ENCODE measurements at regions not wholly inside any gene's neighbourhood (a gene's known extent, or its start where the extent isn't known, plus 50 kb on each side); places are given as distances from the start of the nearest gene placed in this dataset.

DNA sequence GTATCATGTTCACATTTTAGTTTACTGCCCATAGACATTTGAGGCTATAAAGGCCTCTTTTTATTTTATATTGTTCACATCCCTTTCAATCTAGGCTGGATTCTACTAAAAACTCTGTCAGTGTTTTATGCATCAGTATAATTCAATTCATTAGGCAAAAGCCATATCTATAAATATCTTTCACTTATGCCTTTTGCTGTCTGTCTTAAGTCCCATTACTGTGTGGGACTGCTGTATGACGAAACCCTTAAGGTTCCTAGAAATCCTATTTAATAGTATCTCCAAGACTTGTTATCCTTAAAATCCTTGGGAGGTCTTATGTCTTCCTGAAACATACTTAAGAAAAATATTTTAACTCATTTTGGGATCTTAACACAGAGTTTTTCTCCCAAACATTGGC is 139.2 kb downstream of the HGF start:
- H3K27ac Mint-ChIP-seq, result no peak overlapping the region

DNA sequence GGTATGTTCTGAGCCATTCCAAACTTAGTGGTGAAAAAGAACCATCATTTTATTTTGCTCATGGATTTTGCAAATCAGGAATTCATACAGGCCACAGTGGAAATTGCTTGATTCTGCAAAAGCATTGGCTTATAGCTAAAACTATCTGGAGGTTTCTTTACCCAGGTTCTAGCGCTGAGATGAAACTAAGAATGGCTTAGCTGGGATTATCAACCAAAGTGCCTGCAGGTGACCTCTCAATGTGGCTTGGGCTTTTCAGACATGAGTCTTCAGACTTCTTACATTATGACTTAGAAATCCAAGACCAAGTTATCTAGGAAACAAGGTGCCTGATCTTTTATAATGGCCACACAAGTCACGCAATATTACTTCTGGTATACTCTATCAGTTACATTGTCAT is 140.1 kb downstream of the HGF start:
- no peaks in the 10 kb centered on the region for H3K27me3 Mint-ChIP-seq
- ChIA-PET CTCF (no interaction called here), POLR2A (no interaction called here)
- no peak overlapping the region for H3K27ac ChIP-seq (ENCODE audit: low read depth in 1 of 2, low read length in 2 of 2)
- peaks cover 2% of the 10 kb centered on the region for H3K9me3 Mint-ChIP-seq
- no peaks in the 10 kb centered on the region for H3K4me1 ChIP-seq (ENCODE audit: insufficient read depth, low read length)
- DNase-seq (no peak), ATAC-seq (ENCODE audit: poor library complexity) (no peak)
- intact Hi-C loops (cut with DNase I, micrococcal nuclease), result no loop called here
- no peaks in the 10 kb centered on the region for H3K4me1 Mint-ChIP-seq (ENCODE audit: low read depth)
- H3K36me3 ChIP-seq (ENCODE audit: insufficient read depth, low read length), result no peaks in the 10 kb centered on the region
- no peak overlapping the region for H3K4me3 ChIP-seq (ENCODE audit: low read length)
- H3K27ac Mint-ChIP-seq, result no peak overlapping the region
- TF ChIP-seq, protein P1, sequence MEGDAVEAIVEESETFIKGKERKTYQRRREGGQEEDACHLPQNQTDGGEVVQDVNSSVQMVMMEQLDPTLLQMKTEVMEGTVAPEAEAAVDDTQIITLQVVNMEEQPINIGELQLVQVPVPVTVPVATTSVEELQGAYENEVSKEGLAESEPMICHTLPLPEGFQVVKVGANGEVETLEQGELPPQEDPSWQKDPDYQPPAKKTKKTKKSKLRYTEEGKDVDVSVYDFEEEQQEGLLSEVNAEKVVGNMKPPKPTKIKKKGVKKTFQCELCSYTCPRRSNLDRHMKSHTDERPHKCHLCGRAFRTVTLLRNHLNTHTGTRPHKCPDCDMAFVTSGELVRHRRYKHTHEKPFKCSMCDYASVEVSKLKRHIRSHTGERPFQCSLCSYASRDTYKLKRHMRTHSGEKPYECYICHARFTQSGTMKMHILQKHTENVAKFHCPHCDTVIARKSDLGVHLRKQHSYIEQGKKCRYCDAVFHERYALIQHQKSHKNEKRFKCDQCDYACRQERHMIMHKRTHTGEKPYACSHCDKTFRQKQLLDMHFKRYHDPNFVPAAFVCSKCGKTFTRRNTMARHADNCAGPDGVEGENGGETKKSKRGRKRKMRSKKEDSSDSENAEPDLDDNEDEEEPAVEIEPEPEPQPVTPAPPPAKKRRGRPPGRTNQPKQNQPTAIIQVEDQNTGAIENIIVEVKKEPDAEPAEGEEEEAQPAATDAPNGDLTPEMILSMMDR (IDR thresholded peaks at IDR 0.05), result no peak
- H3K9me3 ChIP-seq (ENCODE audit: control insufficient read depth in 1 of 2, insufficient read depth in 1 of 2, low read length in 2 of 2), result no peaks in the 10 kb centered on the region
- H3K27me3 ChIP-seq (ENCODE audit: control insufficient read depth in 1 of 2, insufficient read depth in 2 of 2, low read length in 2 of 2), result no peaks in the 10 kb centered on the region
- no peak overlapping the region for H3K4me3 Mint-ChIP-seq
- no peaks in the 10 kb centered on the region for H3K36me3 Mint-ChIP-seq (ENCODE audit: low read depth)

More for the DNA sequence above, 139.2 kb downstream of the HGF start:
- H3K4me1 ChIP-seq (ENCODE audit: insufficient read depth, low read length), result no peaks in the 10 kb centered on the region
- Mint-ChIP-seq H3K36me3 (ENCODE audit: low read depth) (no peaks in the 10 kb centered on the region), H3K4me1 (ENCODE audit: low read depth) (no peaks in the 10 kb centered on the region), H3K4me3 (no peak overlapping the region), H3K9me3 (peaks cover 2% of the 10 kb centered on the region), H3K27me3 (no peaks in the 10 kb centered on the region)
- H3K4me3 ChIP-seq (ENCODE audit: low read length), result no peak overlapping the region
- ChIA-PET POLR2A (no interaction called here), CTCF (no interaction called here)
- ATAC-seq (ENCODE audit: poor library complexity) (no peak), DNase-seq (no peak)
- TF ChIP-seq, protein P1 (IDR thresholded peaks at IDR 0.05), result no peak
- H3K27ac ChIP-seq (ENCODE audit: low read depth in 1 of 2, low read length in 2 of 2), result no peak overlapping the region
- no peaks in the 10 kb centered on the region for H3K9me3 ChIP-seq (ENCODE audit: control insufficient read depth in 1 of 2, insufficient read depth in 1 of 2, low read length in 2 of 2)
- intact Hi-C loops (cut with DNase I, micrococcal nuclease), result no loop called here
- H3K36me3 ChIP-seq (ENCODE audit: insufficient read depth, low read length), result no peaks in the 10 kb centered on the region
- H3K27me3 ChIP-seq (ENCODE audit: control insufficient read depth in 1 of 2, insufficient read depth in 2 of 2, low read length in 2 of 2), result no peaks in the 10 kb centered on the region

GRCh38 chr7:81628951-81629350 is 140.9 kb downstream of the HGF start:
- Mint-ChIP-seq H3K27me3 (no peaks in the 10 kb centered on the region), H3K36me3 (ENCODE audit: low read depth) (no peaks in the 10 kb centered on the region), H3K4me1 (ENCODE audit: low read depth) (no peaks in the 10 kb centered on the region), H3K9me3 (peaks cover 2% of the 10 kb centered on the region), H3K4me3 (no peak overlapping the region), H3K27ac (no peak overlapping the region)
- POLR2A ChIA-PET, result no interaction called here
- TF ChIP-seq, protein P1 (IDR thresholded peaks at IDR 0.05), result no peak
- Histone ChIP-seq H3K36me3 (ENCODE audit: insufficient read depth, low read length) (no peaks in the 10 kb centered on the region), H3K27ac (ENCODE audit: low read depth in 1 of 2, low read length in 2 of 2) (no peak overlapping the region), H3K4me1 (ENCODE audit: insufficient read depth, low read length) (no peaks in the 10 kb centered on the region), H3K27me3 (ENCODE audit: control insufficient read depth in 1 of 2, insufficient read depth in 2 of 2, low read length in 2 of 2) (no peaks in the 10 kb centered on the region), H3K4me3 (ENCODE audit: low read length) (no peak overlapping the region), H3K9me3 (ENCODE audit: control insufficient read depth in 1 of 2, insufficient read depth in 1 of 2, low read length in 2 of 2) (no peaks in the 10 kb centered on the region)
- DNase-seq (no peak), ATAC-seq (ENCODE audit: poor library complexity) (no peak)
- intact Hi-C loops (cut with DNase I, micrococcal nuclease), result no loop called here
- CTCF ChIA-PET, result no interaction called here
